GM12865 (cell line): ENCODE measurements at regions not wholly inside any gene's neighbourhood (a gene's known extent, or its start where the extent isn't known, plus 50 kb on each side); places are given as distances from the start of the nearest gene placed in this dataset.

Source experiments
- DNase-seq: peaks from one replicate; pipeline ENCODE4 v3.0.0; 2010; ENCODE audit warnings: low read depth
- H3K4me3 ChIP-seq: 2 replicates; pipeline ENCODE4 v1.5.1; 2011; ENCODE audit warnings: mild to moderate bottlenecking, low read depth, low read length, control low read depth
- CTCF ChIP-seq: IDR thresholded peaks from 2 replicates; pipeline ENCODE4 v1.5.1; 2011; ENCODE audit warnings: low read length, control low read depth, low read depth, inconsistent platforms; ENCODE audit not compliant: insufficient read depth; ENCODE audit errors: missing control alignments

DNA sequence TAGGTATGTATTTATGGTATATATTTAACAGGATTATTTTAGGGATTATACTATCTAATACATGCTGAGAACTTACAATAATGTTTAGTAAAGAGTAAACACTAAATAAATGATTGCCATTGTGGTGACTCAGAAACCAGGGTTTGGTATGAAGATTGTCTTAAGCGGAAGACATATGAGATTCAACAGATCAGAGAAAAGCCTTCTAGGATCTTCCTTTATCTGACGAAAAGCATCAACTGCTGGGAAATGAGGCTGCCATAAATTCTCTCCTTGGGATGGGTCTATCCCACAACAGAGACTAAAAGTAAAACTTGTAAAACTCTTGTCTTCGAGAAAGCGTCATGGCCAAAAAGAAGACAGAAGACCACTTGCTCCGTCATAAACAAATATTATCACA lies 1352.2 kb upstream of the EPHA6 start:
- DNase-seq, result no peak
- no peak overlapping the region for H3K4me3 ChIP-seq
- TF ChIP-seq CTCF, result no peak

DNA sequence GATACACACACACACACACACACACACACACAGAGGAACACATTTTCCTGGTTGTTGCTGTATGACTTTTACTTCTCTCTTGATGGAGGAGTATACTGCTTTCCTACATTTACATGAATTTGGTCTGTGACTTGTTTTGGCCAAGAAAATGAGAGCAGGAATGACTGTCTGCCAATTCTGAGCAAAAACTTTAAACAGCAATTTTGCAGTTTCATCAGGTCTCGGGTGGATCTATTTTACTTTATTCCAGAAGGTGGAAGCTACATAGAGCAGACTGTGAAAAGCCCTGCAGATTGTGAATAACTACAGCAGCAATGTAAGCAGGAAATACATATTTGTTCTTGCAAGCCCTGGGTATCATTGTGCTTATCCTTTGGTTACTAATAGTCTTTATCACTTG lies 1350.0 kb upstream of the EPHA6 start:
- no peak overlapping the region for H3K4me3 ChIP-seq
- no peak for DNase-seq
- TF ChIP-seq CTCF, result no peak

DNA sequence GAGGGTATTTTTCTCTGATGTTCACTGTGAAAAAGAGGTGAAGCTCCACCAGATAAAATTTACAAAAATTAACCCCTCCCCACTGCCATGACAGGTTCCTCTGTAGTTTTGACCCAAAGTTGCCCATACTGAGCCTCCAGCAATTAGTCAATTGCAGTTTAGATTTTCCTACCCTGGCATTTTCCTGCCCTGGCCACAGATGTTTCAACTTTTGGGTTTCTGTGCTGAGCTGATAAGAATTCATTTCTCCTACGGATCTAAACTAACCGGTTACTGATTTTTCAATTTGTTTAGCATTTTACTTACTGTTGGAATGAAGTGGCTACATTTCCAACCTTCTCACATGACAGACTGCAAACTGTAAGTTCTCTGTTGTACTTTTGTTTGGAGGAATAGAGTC lies 1346.1 kb upstream of the EPHA6 start:
- H3K4me3 ChIP-seq, result no peak overlapping the region
- TF ChIP-seq CTCF, result no peak
- no peak for DNase-seq

GRCh38 chr3:95474338-95474737 lies 1340.1 kb upstream of the EPHA6 start:
- TF ChIP-seq CTCF, result no peak
- DNase-seq, result no peak
- H3K4me3 ChIP-seq, result no peak overlapping the region

DNA sequence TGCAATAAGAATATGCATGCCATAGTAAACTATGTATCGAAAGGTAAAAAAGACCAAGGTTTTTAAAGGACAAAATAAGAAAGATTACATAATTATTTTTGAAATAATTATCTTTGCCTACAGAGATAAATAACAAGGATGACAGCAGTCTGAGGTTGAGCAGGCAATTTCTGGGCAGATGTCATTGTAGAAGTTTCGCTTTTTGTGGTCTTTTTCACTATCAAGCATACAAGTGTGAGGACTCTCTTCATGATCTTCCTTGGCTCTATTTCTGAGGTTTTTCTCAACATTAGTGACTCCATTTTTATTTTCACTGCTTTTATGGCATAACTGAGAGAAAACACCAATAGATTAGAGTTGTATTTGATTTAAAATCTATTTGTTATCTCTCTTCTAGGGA lies 1337.9 kb upstream of the EPHA6 start:
- no peak overlapping the region for H3K4me3 ChIP-seq
- TF ChIP-seq CTCF, result no peak
- no peak for DNase-seq

- no peak for DNase-seq
- no peak for TF ChIP-seq CTCF
- H3K4me3 ChIP-seq, result no peak overlapping the region
Observed at GRCh38 chr3:95506174-95506573, 1308.2 kb upstream of the EPHA6 start.

DNA sequence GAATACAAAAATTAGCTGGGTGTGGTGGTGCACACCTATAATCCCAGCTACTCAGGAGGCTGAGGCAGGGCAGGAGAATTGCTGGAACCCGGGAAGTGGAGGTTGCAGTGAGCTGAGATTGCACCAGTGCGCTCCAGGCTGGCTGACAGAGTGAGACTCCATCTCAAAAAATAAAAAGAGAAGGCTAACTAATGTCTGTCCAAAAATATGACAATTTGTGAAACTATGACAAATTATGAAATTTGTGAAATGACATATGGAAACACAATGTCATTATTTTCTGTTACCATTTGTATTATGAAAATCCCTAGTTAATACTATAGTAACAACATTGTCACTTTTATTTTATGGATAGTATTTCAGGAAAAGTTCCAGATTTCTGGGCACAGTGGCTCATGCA lies 1306.3 kb upstream of the EPHA6 start:
- no peak for DNase-seq
- TF ChIP-seq CTCF, result no peak
- no peak overlapping the region for H3K4me3 ChIP-seq
